WTC11 (cell line): ENCODE measurements at regions not wholly inside any gene's neighbourhood (a gene's known extent, or its start where the extent isn't known, plus 50 kb on each side); places are given as distances from the start of the nearest gene placed in this dataset.
A peak's percentile ranks its signal among the peaks of the same experiment; 100 is the strongest.

Source experiments
- ATAC-seq: fragments of 200-7000 bp; cut with Tn5 transposase; 2 replicates; pipeline ENCODE4 v1.10.0; 2021; ENCODE audit warnings: mild to moderate bottlenecking, moderate library complexity
- CTCF ChIA-PET: fragments of 300-600 bp; sonication (Branson Sonifier 250); formaldehyde crosslinking; loops from one replicate; lab custom pipeline; 2021; ENCODE audit warnings: antibody characterized with exemption; lab: Charles Lee
- POLR2A ChIA-PET: fragments of 350-600 bp; sonication (Branson Sonifier 250); formaldehyde crosslinking; loops from one replicate; lab custom pipeline; 2021; ENCODE audit warnings: antibody characterized with exemption; lab: Charles Lee
- DNase-seq: peaks from one replicate; pipeline ENCODE4 v3.0.0; 2021; ENCODE audit warnings: low spot score
- H3K27ac Mint-ChIP-seq: 2 replicates; pipeline ENCODE4 v1.8.0; 2021; ENCODE audit warnings: mixed read lengths
- H3K27me3 Mint-ChIP-seq: 2 replicates; pipeline ENCODE4 v1.8.0; 2021; ENCODE audit warnings: low read depth, mild to moderate bottlenecking, moderate library complexity, mixed read lengths
- H3K36me3 Mint-ChIP-seq: 2 replicates; pipeline ENCODE4 v1.8.0; 2021; ENCODE audit warnings: mixed read lengths
- H3K4me1 Mint-ChIP-seq: 2 replicates; pipeline ENCODE4 v1.8.0; 2022; ENCODE audit warnings: mixed read lengths
- H3K4me3 Mint-ChIP-seq: 2 replicates; pipeline ENCODE4 v1.8.0; 2021; ENCODE audit warnings: mild to moderate bottlenecking, moderate library complexity, mixed read lengths
- H3K9me3 Mint-ChIP-seq: 2 replicates; pipeline ENCODE4 v1.8.0; 2021; ENCODE audit warnings: mixed read lengths
- ELF4 ChIP-seq: sonication (generic); formaldehyde crosslinking; IDR thresholded peaks from 2 replicates; pipeline ENCODE4 v1.8.1; 2022; ENCODE audit warnings: low read depth, mild to moderate bottlenecking, moderate library complexity, missing genetic modification reagents
- HMGA2 ChIP-seq: fragments of 250-450 bp; sonication (Bioruptor Pico); IDR thresholded peaks from 2 replicates; pipeline ENCODE4 v1.4.0; 2021; ENCODE audit warnings: mild to moderate bottlenecking, moderate library complexity
- NR3C1 ChIP-seq: sonication (generic); formaldehyde crosslinking; conservative IDR thresholded peaks from 2 replicates; pipeline ENCODE4 v1.8.1; 2023; ENCODE audit warnings: low read depth, mild to moderate bottlenecking, missing genetic modification reagents
- SMAD3 ChIP-seq: sonication (generic); formaldehyde crosslinking; IDR thresholded peaks from 2 replicates; pipeline ENCODE4 v1.8.0; 2022; ENCODE audit warnings: missing genetic modification reagents, mild to moderate bottlenecking, borderline replicate concordance
- SMAD4 ChIP-seq: sonication (generic); formaldehyde crosslinking; IDR thresholded peaks from 2 replicates; pipeline ENCODE4 v1.8.0; 2022; ENCODE audit warnings: mild to moderate bottlenecking, missing genetic modification reagents
- TEAD1 ChIP-seq: sonication (generic); formaldehyde crosslinking; IDR thresholded peaks from 2 replicates; pipeline ENCODE4 v1.8.0; 2022; ENCODE audit warnings: mild to moderate bottlenecking, missing genetic modification reagents
- TEAD4 ChIP-seq: sonication (generic); formaldehyde crosslinking; IDR thresholded peaks from 2 replicates; pipeline ENCODE4 v1.8.0; 2022; ENCODE audit warnings: mild to moderate bottlenecking, missing genetic modification reagents
- ZNF121 ChIP-seq: sonication (generic); formaldehyde crosslinking; IDR thresholded peaks from 2 replicates; pipeline ENCODE4 v1.8.0; 2023; ENCODE audit warnings: missing genetic modification reagents
- ZNF232 ChIP-seq: sonication (generic); formaldehyde crosslinking; IDR thresholded peaks from 2 replicates; pipeline ENCODE4 v1.8.0; 2022; ENCODE audit warnings: mild to moderate bottlenecking, missing genetic modification reagents
- ZNF416 ChIP-seq: fragments of 250-450 bp; sonication (Bioruptor Pico); IDR thresholded peaks from 2 replicates; pipeline ENCODE4 v1.9.0; 2021; ENCODE audit warnings: mild to moderate bottlenecking, inconsistent platforms
- ZNF423 ChIP-seq: fragments of 250-450 bp; sonication (Bioruptor Pico); IDR thresholded peaks from 2 replicates; pipeline ENCODE4 v2.1.2; 2022; ENCODE audit warnings: mild to moderate bottlenecking, moderate library complexity
- TF ChIP-seq, protein P1 (sequence below): sonication (generic); formaldehyde crosslinking; IDR thresholded peaks from 2 replicates; pipeline ENCODE4 v1.8.1; 2023; ENCODE audit warnings: mild to moderate bottlenecking, missing genetic modification reagents
- TF ChIP-seq, protein P2 (sequence below): sonication (generic); formaldehyde crosslinking; IDR thresholded peaks from 2 replicates; pipeline ENCODE4 v1.8.1; 2022; ENCODE audit warnings: mild to moderate bottlenecking, moderate library complexity, missing genetic modification reagents
- TF ChIP-seq, protein P3 (sequence below): sonication (generic); formaldehyde crosslinking; IDR thresholded peaks from 2 replicates; pipeline ENCODE4 v1.8.1; 2023; ENCODE audit warnings: mild to moderate bottlenecking, missing genetic modification reagents
- TF ChIP-seq, protein P4 (sequence below): sonication (generic); formaldehyde crosslinking; conservative IDR thresholded peaks from 2 replicates; pipeline ENCODE4 v1.8.1; 2023; ENCODE audit warnings: mild to moderate bottlenecking, low read depth, missing genetic modification reagents, moderate library complexity
- TF ChIP-seq, protein P5 (sequence below): fragments of 250-450 bp; sonication (Bioruptor Pico); IDR thresholded peaks from 2 replicates; pipeline ENCODE4 v1.9.0; 2021; ENCODE audit warnings: mild to moderate bottlenecking
- TF ChIP-seq, protein P6 (sequence below): fragments of 250-450 bp; sonication (Bioruptor Pico); conservative IDR thresholded peaks from 2 replicates; pipeline ENCODE4 v1.9.0; 2021; ENCODE audit warnings: mild to moderate bottlenecking

DNA sequence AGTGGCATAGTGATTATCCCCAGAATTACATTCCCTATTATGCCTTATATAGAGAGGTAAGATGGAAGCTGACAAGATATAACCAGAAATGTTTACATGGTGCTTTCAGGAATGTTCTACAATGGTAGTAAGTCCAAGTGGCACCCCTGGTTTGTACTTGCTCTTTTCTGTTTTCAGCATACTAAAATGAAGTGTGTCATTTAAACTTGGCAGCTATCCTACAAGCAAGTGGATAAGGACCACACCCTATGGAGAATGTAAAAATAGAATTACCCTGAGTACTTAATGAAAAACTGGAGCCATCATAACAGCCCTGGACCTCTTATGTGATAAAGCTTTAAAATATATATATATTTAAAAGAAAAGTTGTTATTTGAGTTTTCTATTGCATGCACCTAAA, 1012.7 kb upstream of the CADM2 start (continued):
- TF ChIP-seq ZNF232 (CRISPR knock-in tag): no peak
- TF ChIP-seq TEAD4 (CRISPR knock-in tag): no peak
- TF ChIP-seq, protein P1, sequence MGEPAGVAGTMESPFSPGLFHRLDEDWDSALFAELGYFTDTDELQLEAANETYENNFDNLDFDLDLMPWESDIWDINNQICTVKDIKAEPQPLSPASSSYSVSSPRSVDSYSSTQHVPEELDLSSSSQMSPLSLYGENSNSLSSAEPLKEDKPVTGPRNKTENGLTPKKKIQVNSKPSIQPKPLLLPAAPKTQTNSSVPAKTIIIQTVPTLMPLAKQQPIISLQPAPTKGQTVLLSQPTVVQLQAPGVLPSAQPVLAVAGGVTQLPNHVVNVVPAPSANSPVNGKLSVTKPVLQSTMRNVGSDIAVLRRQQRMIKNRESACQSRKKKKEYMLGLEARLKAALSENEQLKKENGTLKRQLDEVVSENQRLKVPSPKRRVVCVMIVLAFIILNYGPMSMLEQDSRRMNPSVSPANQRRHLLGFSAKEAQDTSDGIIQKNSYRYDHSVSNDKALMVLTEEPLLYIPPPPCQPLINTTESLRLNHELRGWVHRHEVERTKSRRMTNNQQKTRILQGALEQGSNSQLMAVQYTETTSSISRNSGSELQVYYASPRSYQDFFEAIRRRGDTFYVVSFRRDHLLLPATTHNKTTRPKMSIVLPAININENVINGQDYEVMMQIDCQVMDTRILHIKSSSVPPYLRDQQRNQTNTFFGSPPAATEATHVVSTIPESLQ (CRISPR knock-in tag): no peak
- TF ChIP-seq, protein P2, sequence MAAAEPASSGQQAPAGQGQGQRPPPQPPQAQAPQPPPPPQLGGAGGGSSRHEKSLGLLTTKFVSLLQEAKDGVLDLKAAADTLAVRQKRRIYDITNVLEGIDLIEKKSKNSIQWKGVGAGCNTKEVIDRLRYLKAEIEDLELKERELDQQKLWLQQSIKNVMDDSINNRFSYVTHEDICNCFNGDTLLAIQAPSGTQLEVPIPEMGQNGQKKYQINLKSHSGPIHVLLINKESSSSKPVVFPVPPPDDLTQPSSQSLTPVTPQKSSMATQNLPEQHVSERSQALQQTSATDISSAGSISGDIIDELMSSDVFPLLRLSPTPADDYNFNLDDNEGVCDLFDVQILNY (CRISPR knock-in tag): no peak
- TF ChIP-seq, all 79 proteins: peak for 0

DNA sequence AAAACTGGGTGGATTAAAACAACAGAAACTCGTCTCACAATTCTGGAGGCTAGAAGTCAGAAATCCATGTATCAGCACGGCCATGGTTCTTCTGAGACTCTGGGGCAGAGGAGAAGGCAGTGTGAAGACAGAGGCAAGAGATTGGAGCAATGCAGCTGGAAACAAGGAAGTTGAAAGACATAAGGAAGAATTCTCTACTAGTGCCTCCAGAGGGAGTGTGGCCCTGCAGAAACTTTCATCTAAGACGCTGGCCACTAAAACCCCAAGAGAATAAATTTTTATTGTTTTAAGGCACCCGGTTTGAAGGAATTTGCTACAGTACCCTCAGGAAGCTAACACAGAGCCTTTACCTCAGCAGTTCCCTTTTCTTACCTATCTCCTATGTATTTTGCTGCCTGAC, 1012.2 kb upstream of the CADM2 start:
- H3K27ac Mint-ChIP-seq: no peak overlapping the region
- H3K27me3 Mint-ChIP-seq: no peaks in the 10 kb centered on the region
- no peak for DNase-seq
- H3K4me1 Mint-ChIP-seq: peaks cover 4% of the 10 kb centered on the region
- peaks cover 10% of the 10 kb centered on the region for H3K9me3 Mint-ChIP-seq
- peak; percentile 87 for ATAC-seq
- H3K36me3 Mint-ChIP-seq: no peaks in the 10 kb centered on the region
- TF ChIP-seq SMAD4 (CRISPR knock-in tag): no peak
- TF ChIP-seq ELF4 (CRISPR knock-in tag): no peak
- TF ChIP-seq NR3C1: no peak
- TF ChIP-seq, protein P3, sequence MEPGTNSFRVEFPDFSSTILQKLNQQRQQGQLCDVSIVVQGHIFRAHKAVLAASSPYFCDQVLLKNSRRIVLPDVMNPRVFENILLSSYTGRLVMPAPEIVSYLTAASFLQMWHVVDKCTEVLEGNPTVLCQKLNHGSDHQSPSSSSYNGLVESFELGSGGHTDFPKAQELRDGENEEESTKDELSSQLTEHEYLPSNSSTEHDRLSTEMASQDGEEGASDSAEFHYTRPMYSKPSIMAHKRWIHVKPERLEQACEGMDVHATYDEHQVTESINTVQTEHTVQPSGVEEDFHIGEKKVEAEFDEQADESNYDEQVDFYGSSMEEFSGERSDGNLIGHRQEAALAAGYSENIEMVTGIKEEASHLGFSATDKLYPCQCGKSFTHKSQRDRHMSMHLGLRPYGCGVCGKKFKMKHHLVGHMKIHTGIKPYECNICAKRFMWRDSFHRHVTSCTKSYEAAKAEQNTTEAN (CRISPR knock-in tag): no peak
- no peak for TF ChIP-seq SMAD3 (CRISPR knock-in tag)
- no peak for TF ChIP-seq HMGA2 (CRISPR knock-in tag)
- TF ChIP-seq, protein P4, sequence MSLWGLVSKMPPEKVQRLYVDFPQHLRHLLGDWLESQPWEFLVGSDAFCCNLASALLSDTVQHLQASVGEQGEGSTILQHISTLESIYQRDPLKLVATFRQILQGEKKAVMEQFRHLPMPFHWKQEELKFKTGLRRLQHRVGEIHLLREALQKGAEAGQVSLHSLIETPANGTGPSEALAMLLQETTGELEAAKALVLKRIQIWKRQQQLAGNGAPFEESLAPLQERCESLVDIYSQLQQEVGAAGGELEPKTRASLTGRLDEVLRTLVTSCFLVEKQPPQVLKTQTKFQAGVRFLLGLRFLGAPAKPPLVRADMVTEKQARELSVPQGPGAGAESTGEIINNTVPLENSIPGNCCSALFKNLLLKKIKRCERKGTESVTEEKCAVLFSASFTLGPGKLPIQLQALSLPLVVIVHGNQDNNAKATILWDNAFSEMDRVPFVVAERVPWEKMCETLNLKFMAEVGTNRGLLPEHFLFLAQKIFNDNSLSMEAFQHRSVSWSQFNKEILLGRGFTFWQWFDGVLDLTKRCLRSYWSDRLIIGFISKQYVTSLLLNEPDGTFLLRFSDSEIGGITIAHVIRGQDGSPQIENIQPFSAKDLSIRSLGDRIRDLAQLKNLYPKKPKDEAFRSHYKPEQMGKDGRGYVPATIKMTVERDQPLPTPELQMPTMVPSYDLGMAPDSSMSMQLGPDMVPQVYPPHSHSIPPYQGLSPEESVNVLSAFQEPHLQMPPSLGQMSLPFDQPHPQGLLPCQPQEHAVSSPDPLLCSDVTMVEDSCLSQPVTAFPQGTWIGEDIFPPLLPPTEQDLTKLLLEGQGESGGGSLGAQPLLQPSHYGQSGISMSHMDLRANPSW (CRISPR knock-in tag): no peak
- TF ChIP-seq ZNF121 (CRISPR knock-in tag): no peak
- POLR2A ChIA-PET: interaction anchor here (0.5 kb wide), 1 partner anchor 28 kb away, joined by 3 read pairs; no protein-coding TSS in a partner anchor
- no peak overlapping the region for H3K4me3 Mint-ChIP-seq
- CTCF ChIA-PET: interaction anchor here (0.6 to 0.7 kb wide), 2 partner anchors 18 to 189 kb away, joined by 3 read pairs; no protein-coding TSS in a partner anchor

DNA sequence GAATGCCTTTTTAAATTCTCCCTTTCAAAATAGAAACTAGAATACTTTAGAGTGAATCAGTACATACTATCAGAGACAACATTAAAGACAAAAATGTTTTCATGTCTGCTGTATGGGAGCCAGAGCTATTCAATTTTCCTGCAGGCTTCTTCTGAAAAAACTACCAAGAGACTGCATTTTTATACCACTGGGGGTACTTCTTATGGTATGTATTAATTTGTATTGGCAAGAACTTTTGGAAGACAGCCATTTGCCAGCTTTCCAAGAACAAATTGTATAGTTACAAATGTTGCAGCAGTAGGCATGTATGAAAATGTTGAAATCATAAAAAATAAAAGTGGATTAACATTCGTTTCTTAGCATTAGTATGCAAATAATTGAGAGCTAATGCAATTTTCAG, 1010.0 kb upstream of the CADM2 start:
- ChIA-PET POLR2A (no interaction called here), CTCF (no interaction called here)
- DNase-seq (no peak), ATAC-seq (no peak)
- TF ChIP-seq TEAD1: no peak
- no peak for TF ChIP-seq ZNF416 (CRISPR knock-in tag)
- no peak for TF ChIP-seq ZNF423 (CRISPR knock-in tag)
- TF ChIP-seq, protein P5, sequence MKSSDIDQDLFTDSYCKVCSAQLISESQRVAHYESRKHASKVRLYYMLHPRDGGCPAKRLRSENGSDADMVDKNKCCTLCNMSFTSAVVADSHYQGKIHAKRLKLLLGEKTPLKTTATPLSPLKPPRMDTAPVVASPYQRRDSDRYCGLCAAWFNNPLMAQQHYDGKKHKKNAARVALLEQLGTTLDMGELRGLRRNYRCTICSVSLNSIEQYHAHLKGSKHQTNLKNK (CRISPR knock-in tag): no peak
- TF ChIP-seq, protein P6, sequence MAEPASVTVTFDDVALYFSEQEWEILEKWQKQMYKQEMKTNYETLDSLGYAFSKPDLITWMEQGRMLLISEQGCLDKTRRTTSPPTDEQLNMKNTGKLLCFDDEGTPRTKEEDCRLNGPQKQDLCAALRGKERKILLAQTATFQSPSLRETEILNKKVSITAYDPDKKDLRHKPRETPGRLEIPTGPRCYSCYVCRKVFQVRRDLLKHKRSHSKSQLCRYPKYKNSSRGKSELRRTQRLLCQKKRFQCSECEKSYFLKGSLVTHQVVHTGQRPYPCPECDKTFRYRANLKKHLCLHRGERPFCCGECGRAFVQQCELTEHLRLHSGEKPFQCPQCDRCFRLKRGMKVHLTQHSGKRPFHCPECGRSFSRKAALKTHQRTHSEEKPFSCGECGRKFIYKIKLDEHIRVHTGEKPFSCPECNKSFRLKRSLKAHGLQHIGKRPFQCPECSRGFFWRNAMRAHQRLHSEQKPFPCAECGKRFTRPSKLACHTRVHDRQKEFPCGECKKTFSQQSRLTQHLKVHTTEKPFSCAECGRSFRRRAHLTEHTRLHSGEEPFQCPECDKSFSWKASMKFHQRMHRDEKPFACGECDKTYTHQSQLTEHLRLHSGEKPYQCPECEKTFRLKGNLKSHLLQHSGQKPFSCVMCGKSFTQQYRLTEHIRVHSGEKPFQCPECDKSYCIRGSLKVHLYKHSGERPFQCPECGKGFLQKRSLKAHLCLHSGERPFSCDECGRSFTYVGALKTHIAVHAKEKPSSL (CRISPR knock-in tag): no peak
- Mint-ChIP-seq H3K9me3 (no peaks in the 10 kb centered on the region), H3K27me3 (no peaks in the 10 kb centered on the region), H3K4me3 (no peak overlapping the region), H3K27ac (no peak overlapping the region), H3K4me1 (peaks cover 5% of the 10 kb centered on the region; the same call in 1 of the 2 replicates), H3K36me3 (no peaks in the 10 kb centered on the region)
